Loucy (cell line): ENCODE measurements at regions not wholly inside any gene's neighbourhood (a gene's known extent, or its start where the extent isn't known, plus 50 kb on each side); places are given as distances from the start of the nearest gene placed in this dataset.

ENCODE experiments used
- H2AFZ ChIP-seq: fragments of 200-600 bp; sonication (generic); 2 replicates; pipeline ENCODE4 v1.6.0; 2016; ENCODE audit warnings: antibody characterized with exemption, mild to moderate bottlenecking, low read length, moderate library complexity
- H3F3A ChIP-seq: fragments of 200-600 bp; 2 replicates; pipeline ENCODE4 v1.6.0; 2016; ENCODE audit warnings: antibody characterized with exemption, low read depth, mild to moderate bottlenecking
- H3K27me3 ChIP-seq: fragments of 200-600 bp; sonication (generic); 2 replicates; pipeline ENCODE4 v1.6.1; 2014; ENCODE audit warnings: low read length, mild to moderate bottlenecking; ENCODE audit not compliant: insufficient read depth, poor library complexity, severe bottlenecking
- H3K36me3 ChIP-seq: fragments of 200-600 bp; sonication (generic); 2 replicates; pipeline ENCODE4 v1.6.1; 2016; ENCODE audit warnings: low read length; ENCODE audit not compliant: insufficient read depth
- H3K4me1 ChIP-seq: fragments of 200-600 bp; sonication (generic); 2 replicates; pipeline ENCODE4 v1.5.1; 2014; ENCODE audit warnings: low read length, mild to moderate bottlenecking; ENCODE audit not compliant: insufficient read depth, poor library complexity, severe bottlenecking
- H3K4me2 ChIP-seq: fragments of 200-600 bp; sonication (generic); 2 replicates; pipeline ENCODE4 v1.6.0; 2014; ENCODE audit warnings: antibody characterized with exemption, low read length, low read depth, mild to moderate bottlenecking; ENCODE audit not compliant: poor library complexity, severe bottlenecking
- H3K4me3 ChIP-seq: fragments of 200-600 bp; sonication (generic); 2 replicates; pipeline ENCODE4 v1.5.1; 2014; ENCODE audit warnings: low read length, mild to moderate bottlenecking, mixed read lengths; ENCODE audit not compliant: poor library complexity, severe bottlenecking
- H3K79me2 ChIP-seq: fragments of 200-600 bp; sonication (generic); 2 replicates; pipeline ENCODE4 v1.6.1; 2014; ENCODE audit warnings: low read length; ENCODE audit not compliant: insufficient read depth
- H3K9ac ChIP-seq: fragments of 200-600 bp; sonication (generic); 2 replicates; pipeline ENCODE4 v1.6.0; 2014; ENCODE audit warnings: mild to moderate bottlenecking, low read depth, low read length, moderate library complexity; ENCODE audit not compliant: poor library complexity, severe bottlenecking
- H3K9me2 ChIP-seq: fragments of 200-600 bp; sonication (generic); replicated peaks from 2 replicates; pipeline ENCODE4 v1.6.1; 2016; ENCODE audit warnings: low read depth, low read length, mixed read lengths
- H3K9me3 ChIP-seq: fragments of 200-600 bp; sonication (generic); 2 replicates; pipeline ENCODE4 v1.6.1; 2014; ENCODE audit warnings: mild to moderate bottlenecking, antibody characterized with exemption, low read length, low read depth; ENCODE audit not compliant: insufficient read depth
- H4K20me1 ChIP-seq: fragments of 200-600 bp; sonication (generic); 2 replicates; pipeline ENCODE4 v1.6.0; 2014; ENCODE audit warnings: antibody characterized with exemption, low read length, mild to moderate bottlenecking; ENCODE audit not compliant: insufficient read depth, poor library complexity, severe bottlenecking
- EZH2phosphoT487 ChIP-seq: fragments of 200-600 bp; IDR thresholded peaks from 2 replicates; pipeline ENCODE4 v1.6.1; 2018; ENCODE audit warnings: antibody characterized with exemption, mild to moderate bottlenecking, moderate library complexity, borderline replicate concordance
- TF ChIP-seq, protein P1 (sequence below): fragments of 200-600 bp; sonication (generic); conservative IDR thresholded peaks from 2 replicates; pipeline ENCODE4 v1.5.1; 2014; ENCODE audit warnings: mild to moderate bottlenecking, antibody characterized with exemption, low read length

DNA sequence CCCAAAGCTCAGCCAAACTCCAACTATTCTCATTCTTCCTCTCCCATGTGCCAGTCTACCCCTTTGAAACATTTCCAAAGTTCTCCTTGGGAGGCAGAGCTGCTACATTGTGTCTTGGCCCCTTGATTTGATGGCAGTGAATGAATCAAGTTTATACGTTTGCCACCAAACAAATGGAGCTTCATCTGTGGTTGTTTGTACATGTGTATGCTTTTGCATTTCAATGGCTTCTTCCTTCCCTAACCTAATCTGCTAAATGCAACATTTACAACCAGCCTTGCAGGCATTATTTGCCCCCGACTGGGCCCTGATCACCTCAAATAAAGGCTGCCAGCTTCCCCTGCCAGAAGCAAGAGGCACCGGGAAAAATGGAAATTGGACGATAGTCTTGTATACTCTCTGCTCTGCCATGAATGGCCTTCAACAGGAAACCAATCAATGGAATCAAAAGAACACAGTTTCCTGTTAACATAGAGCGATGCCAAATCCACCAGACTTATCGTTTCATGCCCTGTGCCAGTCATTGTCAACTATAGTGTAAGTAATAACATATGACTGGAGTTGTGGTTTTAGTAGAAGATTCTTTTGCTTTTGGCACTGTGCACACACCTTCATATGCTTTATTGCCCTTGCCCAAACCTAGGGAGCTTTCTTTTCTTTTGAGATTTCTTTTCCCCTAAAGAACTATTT, 97.8 kb downstream of the TMEM30B start:
- H3K9ac ChIP-seq, result no peak overlapping the region
- H3F3A ChIP-seq, result no peaks in the 10 kb centered on the region
- H3K9me2 ChIP-seq, result no peaks in the 10 kb centered on the region
- H3K4me3 ChIP-seq, result peak overlapping the region; percentile 18
- H3K79me2 ChIP-seq, result no peaks in the 10 kb centered on the region
- no peak for TF ChIP-seq EZH2phosphoT487
- TF ChIP-seq, protein P1, sequence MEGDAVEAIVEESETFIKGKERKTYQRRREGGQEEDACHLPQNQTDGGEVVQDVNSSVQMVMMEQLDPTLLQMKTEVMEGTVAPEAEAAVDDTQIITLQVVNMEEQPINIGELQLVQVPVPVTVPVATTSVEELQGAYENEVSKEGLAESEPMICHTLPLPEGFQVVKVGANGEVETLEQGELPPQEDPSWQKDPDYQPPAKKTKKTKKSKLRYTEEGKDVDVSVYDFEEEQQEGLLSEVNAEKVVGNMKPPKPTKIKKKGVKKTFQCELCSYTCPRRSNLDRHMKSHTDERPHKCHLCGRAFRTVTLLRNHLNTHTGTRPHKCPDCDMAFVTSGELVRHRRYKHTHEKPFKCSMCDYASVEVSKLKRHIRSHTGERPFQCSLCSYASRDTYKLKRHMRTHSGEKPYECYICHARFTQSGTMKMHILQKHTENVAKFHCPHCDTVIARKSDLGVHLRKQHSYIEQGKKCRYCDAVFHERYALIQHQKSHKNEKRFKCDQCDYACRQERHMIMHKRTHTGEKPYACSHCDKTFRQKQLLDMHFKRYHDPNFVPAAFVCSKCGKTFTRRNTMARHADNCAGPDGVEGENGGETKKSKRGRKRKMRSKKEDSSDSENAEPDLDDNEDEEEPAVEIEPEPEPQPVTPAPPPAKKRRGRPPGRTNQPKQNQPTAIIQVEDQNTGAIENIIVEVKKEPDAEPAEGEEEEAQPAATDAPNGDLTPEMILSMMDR, result no peak
- no peaks in the 10 kb centered on the region for H3K36me3 ChIP-seq
- H3K4me1 ChIP-seq, result peaks cover 19% of the 10 kb centered on the region
- H2AFZ ChIP-seq, result peak overlapping the region; percentile 36; the same call in 1 of the 2 replicates
- no peaks in the 10 kb centered on the region for H3K9me3 ChIP-seq
- no peaks in the 10 kb centered on the region for H4K20me1 ChIP-seq
- no peaks in the 10 kb centered on the region for H3K27me3 ChIP-seq
- peak overlapping the region; percentile 62 for H3K4me2 ChIP-seq

DNA sequence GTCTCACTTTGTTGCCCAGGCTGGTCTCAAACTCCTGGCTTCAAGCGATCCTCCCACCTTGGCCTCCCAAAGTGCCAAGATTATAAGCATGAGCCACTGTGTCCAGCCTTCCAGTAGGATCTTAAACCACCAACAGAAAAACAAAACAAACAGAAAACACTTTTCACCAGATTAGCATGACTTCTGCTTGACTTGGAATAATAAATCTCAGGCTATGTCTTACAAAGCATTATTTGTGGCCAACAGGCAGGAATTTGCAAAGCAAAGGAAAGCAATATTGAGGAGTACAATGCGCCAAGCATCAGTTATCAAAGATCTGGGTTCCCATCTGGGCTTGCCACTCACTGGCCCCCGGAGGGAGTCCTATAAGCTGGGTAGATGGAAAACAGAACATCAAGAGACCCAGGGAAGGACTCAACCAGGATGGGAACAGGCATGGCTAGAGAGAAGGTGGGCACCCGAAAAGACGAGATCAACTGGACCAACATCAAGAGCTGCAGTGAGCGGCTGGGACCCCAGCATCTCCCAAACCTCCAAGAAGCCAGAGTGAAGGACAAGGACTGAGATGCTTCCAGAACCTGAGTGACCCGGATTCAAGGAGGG, 101.2 kb downstream of the TMEM30B start:
- Histone ChIP-seq H3K36me3 (no peaks in the 10 kb centered on the region), H3K9me2 (no peaks in the 10 kb centered on the region)
- no peak for TF ChIP-seq EZH2phosphoT487
- TF ChIP-seq, protein P1, result no peak

DNA sequence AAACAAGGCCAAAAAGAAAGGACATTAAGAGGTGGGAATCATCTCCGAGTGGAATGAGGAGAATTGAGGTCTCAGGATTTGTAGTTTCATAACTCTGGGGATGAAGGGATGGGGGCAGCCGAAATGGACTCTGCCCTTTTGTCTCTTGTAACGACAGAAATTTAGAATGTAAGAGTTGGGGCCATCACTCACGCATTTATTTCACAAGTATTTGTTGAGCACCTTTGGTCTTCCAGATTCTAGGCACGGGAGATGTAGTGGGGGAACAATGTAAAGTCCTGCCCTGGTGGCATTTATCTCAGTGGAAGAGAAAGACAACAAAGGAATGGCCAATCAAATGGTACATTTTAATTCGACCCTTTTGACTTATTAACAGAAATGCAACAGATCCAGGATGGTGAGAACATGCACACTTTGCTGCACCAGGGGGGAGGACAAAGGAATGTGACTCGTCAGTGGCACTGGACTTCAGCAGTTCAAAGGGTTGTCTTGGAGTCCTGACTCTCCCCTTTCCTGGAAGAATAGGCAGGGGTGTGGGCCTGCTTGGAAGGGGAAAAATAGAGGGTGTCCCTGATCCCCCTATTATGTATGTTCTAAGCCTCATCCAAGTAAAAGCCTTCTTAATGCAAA, 102.0 kb downstream of the TMEM30B start:
- no peaks in the 10 kb centered on the region for H3K9me3 ChIP-seq
- H3K4me3 ChIP-seq, result no peak overlapping the region
- H3K4me1 ChIP-seq, result peaks cover 13% of the 10 kb centered on the region
- H3K9ac ChIP-seq, result no peak overlapping the region
- no peak overlapping the region for H3K4me2 ChIP-seq
- no peaks in the 10 kb centered on the region for H3K27me3 ChIP-seq
- no peak overlapping the region for H2AFZ ChIP-seq
- no peaks in the 10 kb centered on the region for H3F3A ChIP-seq
- TF ChIP-seq, protein P1, result no peak
- H3K9me2 ChIP-seq, result no peaks in the 10 kb centered on the region
- no peaks in the 10 kb centered on the region for H4K20me1 ChIP-seq
- no peaks in the 10 kb centered on the region for H3K36me3 ChIP-seq
- no peaks in the 10 kb centered on the region for H3K79me2 ChIP-seq

More for the DNA sequence above, 101.2 kb downstream of the TMEM30B start:
- H3K9ac ChIP-seq, result no peak overlapping the region
- no peaks in the 10 kb centered on the region for H3F3A ChIP-seq
- H2AFZ ChIP-seq, result no peak overlapping the region
- H3K9me3 ChIP-seq, result no peaks in the 10 kb centered on the region
- H4K20me1 ChIP-seq, result no peaks in the 10 kb centered on the region
- H3K27me3 ChIP-seq, result no peaks in the 10 kb centered on the region
- peaks cover 19% of the 10 kb centered on the region for H3K4me1 ChIP-seq
- no peak overlapping the region for H3K4me2 ChIP-seq
- H3K4me3 ChIP-seq, result no peak overlapping the region
- no peaks in the 10 kb centered on the region for H3K79me2 ChIP-seq
